ENCODE measurements at regions not wholly inside any gene's neighbourhood (a gene's known extent, or its start where the extent isn't known, plus 50 kb on each side); places are given as distances from the start of the nearest gene placed in this dataset.
"Not testable (repeated sequence)": the region's sequence is repeated elsewhere in the genome, so short reads cannot be mapped to it uniquely, and the experiment has no call there.

- DNase-seq (ENCODE audit: low read depth), result no peak
These were observed 1481.3 kb downstream of the GATA3 start for GRCh38 chr10:9535744-9536143.

- DNase-seq (ENCODE audit: low read depth), result no peak
These were observed 1472.6 kb upstream of the CELF2 start for GRCh38 chr10:9545073-9545472.

GRCh38 chr10:9547936-9548904, 1469.5 kb upstream of the CELF2 start:
- no peak for DNase-seq (ENCODE audit: low read depth)

- DNase-seq (ENCODE audit: low read depth), result no peak
These were observed 1466.9 kb upstream of the CELF2 start for GRCh38 chr10:9550810-9551209.

GRCh38 chr10:9554321-9554720, 1463.4 kb upstream of the CELF2 start:
- no peak for DNase-seq (ENCODE audit: low read depth)

- no peak for DNase-seq (ENCODE audit: low read depth)
These were observed 1456.7 kb upstream of the CELF2 start for GRCh38 chr10:9560976-9561375.

GRCh38 chr10:9561821-9562505, 1455.7 kb upstream of the CELF2 start:
- DNase-seq (ENCODE audit: low read depth), result no peak

- DNase-seq (ENCODE audit: low read depth), result no peak
These were observed 1439.9 kb upstream of the CELF2 start for GRCh38 chr10:9577746-9578145.

GRCh38 chr10:9579110-9579705, 1438.5 kb upstream of the CELF2 start:
- DNase-seq (ENCODE audit: low read depth), result peak; percentile 32

- not testable (repeated sequence) for DNase-seq (ENCODE audit: low read depth)
These were observed 1434.9 kb upstream of the CELF2 start for GRCh38 chr10:9582803-9583202.

GRCh38 chr10:9596368-9596920, 1421.2 kb upstream of the CELF2 start:
- peak; percentile 53 for DNase-seq (ENCODE audit: low read depth)

GRCh38 chr10:9602998-9603397, 1414.7 kb upstream of the CELF2 start:
- no peak for DNase-seq (ENCODE audit: low read depth)

- no peak for DNase-seq (ENCODE audit: low read depth)
These were observed 1413.7 kb upstream of the CELF2 start for GRCh38 chr10:9603972-9604371.

- DNase-seq (ENCODE audit: low read depth), result peak; percentile 39
These were observed 1412.4 kb upstream of the CELF2 start for GRCh38 chr10:9605231-9605630.

GRCh38 chr10:9608602-9609001, 1409.1 kb upstream of the CELF2 start:
- peak; percentile 51 for DNase-seq (ENCODE audit: low read depth)

- peak; percentile 58 for DNase-seq (ENCODE audit: low read depth)
These were observed 1404.2 kb upstream of the CELF2 start for GRCh38 chr10:9613338-9614075.

GRCh38 chr10:9615189-9615588, 1402.5 kb upstream of the CELF2 start:
- DNase-seq (ENCODE audit: low read depth), result peak; percentile 81

GRCh38 chr10:9621216-9621615, 1396.5 kb upstream of the CELF2 start:
- DNase-seq (ENCODE audit: low read depth), result peak; percentile 88

GRCh38 chr10:9625304-9625703, 1392.4 kb upstream of the CELF2 start:
- DNase-seq (ENCODE audit: low read depth), result peak; percentile 72

- peak; percentile 93 for DNase-seq (ENCODE audit: low read depth)
These were observed 1383.2 kb upstream of the CELF2 start for GRCh38 chr10:9634466-9634865.

- DNase-seq (ENCODE audit: low read depth), result peak; percentile 96
These were observed 1382.0 kb upstream of the CELF2 start for GRCh38 chr10:9635691-9636090.

GRCh38 chr10:9636216-9636615, 1381.5 kb upstream of the CELF2 start:
- DNase-seq (ENCODE audit: low read depth), result peak; percentile 76
